T47D (cell line): ENCODE measurements at regions not wholly inside any gene's neighbourhood (a gene's known extent, or its start where the extent isn't known, plus 50 kb on each side); places are given as distances from the start of the nearest gene placed in this dataset.

Experiments used
- DNase-seq, 2 experiments: peaks; one replicate each; pipeline versions ENCODE4 v3.0.0 to v3.0.0-alpha.2; 2011 to 2012; ENCODE audit warnings: low read depth in 1 of 2, low spot score in 1 of 2
- JUND ChIP-seq: IDR thresholded peaks from 2 replicates; pipeline ENCODE4 v1.6.1; 2012; ENCODE audit warnings: low read depth
- in situ Hi-C: cut with HindIII; loops from 2 replicates; pipeline ENCODE4 v1.10.0; 2016; ENCODE audit warnings: low sequenced_read_pairs, low pct_unique_long_range_greater_than_20kb

DNA sequence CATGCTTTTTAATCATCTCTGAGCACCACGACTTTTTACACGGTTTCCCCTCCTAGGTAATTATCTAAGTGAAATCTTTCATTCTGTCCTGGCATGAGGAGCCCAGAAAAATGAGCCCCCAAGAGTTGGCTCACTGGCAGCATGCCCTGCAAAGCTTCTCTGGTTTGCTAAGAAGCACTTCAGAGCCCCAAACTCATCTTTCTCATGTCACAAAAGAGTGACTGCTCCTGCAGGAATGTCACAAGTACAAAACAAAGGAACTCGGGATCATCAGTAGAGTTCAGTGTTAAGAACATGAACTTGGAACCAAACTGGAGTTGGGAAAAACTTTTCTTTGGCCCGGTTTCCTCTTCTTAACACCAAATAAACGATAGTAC lies 123.9 kb downstream of the FOXB1 start:
- DNase-seq: no peak
- no peak for TF ChIP-seq JUND
- in situ Hi-C loops: no loop called here

DNA sequence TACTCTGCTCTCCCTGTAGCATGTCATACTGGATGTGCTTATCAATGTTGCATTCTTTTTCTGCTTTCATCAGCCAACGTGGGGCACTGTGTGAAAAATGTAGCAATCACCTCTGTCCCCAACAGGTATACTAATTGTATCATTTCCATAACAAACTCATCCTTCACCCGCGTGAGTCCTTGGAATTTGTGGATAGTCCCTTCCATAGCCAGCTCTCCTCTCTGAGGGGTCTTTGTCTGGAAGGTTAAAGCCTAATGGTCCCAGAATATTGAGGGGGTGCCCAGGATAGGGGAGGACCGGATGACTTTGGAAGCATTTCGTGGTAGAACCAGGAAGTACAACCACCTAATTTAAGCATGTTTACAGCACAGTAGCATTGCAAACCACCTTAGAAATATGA lies 124.6 kb downstream of the FOXB1 start:
- DNase-seq: no peak
- no peak for TF ChIP-seq JUND
- in situ Hi-C loops: no loop called here

DNA sequence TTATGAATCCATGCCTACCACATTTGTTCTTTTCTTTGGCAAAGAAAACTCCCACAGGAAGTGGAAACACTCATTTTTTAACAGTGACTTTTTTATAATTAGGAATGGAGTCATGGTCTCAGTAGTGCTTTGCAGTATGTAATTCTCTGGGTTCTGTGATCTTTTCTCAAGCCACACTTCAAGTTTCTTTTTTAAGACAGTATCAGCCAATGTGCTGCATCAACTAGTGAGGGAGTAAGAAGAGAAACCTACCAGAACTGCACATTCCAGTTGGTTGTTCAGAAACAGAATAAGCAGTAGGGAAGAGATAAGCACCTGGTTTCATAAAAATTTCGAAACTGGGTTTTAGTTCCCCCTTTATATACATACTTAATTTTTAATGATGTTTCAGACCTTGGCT lies 126.3 kb downstream of the FOXB1 start:
- in situ Hi-C loops: no loop called here
- no peak for DNase-seq
- TF ChIP-seq JUND: no peak

DNA sequence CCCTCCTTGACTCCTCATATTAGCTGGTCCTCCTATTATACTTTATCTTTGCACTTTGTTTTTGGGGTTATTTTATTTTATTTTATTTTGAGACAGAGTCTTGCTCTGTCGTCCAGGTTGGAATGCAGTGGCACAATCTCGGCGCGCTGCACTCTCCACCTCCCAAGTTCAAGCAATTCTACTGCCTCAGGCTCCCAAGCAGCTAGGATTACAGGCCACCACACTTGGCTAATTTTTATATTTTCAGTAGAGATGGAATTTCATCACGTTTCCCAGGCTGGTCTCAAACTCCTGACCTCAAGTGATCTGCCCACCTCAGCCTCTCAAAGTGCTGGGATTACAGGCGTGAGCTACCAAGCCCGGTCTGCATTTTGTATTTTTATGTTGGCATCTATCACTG lies 126.7 kb downstream of the FOXB1 start:
- no peak for TF ChIP-seq JUND
- in situ Hi-C loops: no loop called here
- DNase-seq: no peak

DNA sequence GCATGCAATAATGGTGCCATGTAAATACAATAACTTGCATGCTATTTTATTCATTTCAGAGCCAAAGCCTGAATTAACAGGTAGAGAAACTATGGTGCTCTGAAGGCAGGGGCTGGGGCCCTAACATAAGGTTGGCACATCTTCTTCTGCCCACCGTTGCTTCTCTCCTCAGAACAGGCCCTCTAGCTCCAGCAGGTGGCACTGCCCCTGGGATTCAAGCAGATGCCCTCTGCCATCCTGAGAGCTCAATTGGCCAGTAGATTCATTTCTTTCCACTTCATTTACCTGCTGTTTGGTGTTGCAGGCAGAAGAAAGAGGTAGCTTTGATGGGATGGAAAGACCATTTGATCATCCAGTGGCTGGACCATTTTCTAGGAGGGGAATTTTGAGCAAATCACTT lies 130.5 kb downstream of the FOXB1 start:
- in situ Hi-C loops: no loop called here
- DNase-seq: peak; percentile 2 to 24
- no peak for TF ChIP-seq JUND

DNA sequence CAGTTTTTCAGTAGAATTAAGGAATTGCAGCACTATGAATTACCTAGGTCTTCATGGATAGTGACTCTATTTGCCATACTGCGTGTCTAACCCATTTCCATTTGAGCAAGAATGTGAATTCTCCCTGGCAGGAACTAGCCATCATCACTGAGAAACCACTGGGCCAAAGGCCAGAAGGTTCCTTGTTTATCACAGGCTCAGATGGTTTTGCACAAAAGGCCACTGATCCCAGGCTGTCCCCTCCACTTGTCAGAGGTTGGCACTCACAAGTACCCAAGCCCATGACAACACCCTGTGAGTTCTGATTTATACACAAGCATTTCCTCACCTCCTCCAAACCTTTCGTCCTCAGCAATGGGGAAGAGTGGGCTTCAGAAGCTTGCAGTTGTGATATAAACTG lies 131.8 kb downstream of the FOXB1 start:
- no peak for DNase-seq
- TF ChIP-seq JUND: no peak
- in situ Hi-C loops: no loop called here

DNA sequence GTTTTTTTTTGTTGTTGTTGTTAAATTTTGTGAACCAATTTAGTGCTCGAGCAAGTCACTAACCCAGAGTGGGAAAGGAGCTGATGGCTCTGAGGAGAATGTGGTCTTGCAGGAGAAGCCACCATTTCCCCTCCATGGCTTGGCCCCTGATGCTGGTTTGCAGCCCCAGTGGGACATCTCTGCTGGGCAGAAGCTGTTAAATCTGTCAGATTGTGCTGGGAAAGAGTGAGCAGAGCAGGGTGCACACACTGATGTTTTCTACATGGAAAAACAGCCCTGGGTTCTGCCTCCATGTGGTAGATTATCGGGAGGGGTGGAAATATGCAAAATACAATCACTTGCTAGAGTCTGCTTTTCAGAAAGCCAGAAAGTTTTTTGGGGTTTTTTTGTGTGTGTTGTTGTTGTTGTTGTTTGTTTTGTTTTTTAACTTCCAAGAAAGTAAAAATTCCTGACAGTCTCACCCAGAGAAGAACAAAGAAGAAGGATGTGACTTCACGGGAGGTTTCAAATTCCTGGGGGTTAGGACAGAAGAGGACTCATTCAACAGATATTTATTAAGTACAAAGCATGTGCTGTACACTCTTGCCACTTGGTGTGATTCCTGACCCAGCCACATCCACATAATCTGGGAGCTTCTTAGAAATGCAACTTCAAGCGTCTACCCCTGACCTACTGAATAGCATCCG lies 133.7 kb downstream of the FOXB1 start:
- in situ Hi-C loops: no loop called here
- no peak for TF ChIP-seq JUND
- no peak for DNase-seq

DNA sequence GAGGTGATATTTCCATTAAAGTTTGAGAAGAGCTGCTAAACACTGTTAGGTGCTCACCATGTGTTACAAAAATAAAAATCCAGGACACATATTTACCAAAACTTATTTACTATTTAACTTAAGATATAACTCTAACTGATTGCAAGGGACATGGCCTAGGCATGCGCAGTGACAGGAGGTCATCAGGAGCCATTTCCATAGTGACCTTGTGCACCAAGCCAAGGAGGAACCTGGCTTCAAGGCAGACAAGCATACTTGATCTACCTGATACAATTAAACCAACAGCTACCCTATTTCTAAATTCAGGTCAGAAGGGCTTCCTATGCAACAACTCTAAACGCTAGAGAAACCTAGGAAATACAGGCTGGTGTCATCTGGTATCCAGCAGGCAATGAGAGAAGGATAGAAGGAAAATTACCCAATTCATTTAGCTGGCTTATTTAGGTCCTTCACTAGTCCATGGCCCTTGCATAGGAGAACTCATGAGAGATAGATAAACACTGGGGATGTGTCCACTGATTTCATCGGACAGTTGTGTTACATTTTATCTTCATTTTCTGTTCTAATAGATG lies 134.4 kb downstream of the FOXB1 start:
- in situ Hi-C loops: no loop called here
- no peak for TF ChIP-seq JUND
- DNase-seq: no peak

DNA sequence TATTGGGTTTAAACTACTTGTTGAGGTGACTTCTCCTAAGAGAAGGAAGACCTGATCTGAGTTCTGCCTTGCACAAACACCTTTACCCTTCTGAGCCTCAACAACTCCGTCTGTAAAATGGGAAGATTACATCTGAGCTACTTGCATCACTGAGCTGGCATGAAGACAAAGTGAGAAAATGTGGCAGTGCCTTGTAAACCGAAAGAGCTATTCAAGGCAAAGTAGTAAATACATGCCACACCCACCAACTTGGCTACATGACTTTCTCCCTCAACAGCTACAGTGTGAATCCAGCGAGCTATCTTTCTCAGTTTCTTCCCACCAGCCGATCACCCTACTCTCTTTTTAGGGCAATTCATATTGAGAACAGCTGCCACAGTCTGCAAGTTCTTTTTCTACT lies 148.3 kb downstream of the FOXB1 start:
- TF ChIP-seq JUND: no peak
- in situ Hi-C loops: no loop called here

DNA sequence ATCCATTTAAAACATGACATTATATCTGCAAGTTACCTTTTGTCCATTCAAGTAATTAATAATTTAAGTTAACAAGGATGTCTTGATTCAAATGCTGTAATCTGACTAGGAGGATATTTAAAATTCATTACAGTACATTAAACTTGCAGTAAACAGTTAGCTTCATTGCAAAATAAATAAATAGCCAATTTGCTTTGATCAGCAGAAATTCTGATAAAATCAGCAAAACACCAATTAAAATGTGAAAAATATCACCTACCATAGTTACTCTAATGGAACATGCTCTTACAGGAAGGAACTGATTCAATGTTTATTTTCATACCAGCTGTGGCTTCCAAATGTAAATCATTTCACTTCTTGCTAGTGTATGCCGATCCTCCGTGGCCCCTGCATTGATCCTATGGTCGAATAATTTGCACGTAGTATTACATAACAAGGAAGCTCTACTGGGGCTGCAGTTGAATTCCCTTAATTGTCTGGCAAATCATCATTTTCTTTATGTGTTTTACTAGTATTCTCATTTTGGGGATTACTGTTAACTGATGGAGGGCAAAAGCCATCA lies 150.7 kb downstream of the FOXB1 start:
- no peak for DNase-seq
- in situ Hi-C loops: no loop called here
- no peak for TF ChIP-seq JUND

More for the DNA sequence above, 148.3 kb downstream of the FOXB1 start:
- no peak for DNase-seq

DNA sequence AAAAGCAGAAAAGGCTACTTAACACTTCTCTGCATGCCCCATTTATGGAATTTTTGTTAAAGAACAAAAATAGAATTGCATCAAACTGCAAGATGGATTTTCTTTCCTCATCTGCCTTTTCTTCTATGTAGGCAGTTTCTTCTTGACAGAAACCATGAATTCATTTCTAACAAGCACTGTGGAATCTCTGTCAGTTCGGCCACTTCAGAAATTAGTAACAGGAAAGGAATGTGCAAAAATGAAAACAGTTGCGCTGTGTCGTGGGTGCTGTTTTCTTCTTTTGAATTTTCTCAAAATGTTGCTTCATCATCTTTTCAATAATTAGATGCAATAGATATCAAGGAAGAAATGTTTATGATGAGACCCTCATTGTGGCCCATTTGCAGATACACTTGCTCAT lies 151.6 kb downstream of the FOXB1 start:
- in situ Hi-C loops: no loop called here
- no peak for DNase-seq
- TF ChIP-seq JUND: no peak

DNA sequence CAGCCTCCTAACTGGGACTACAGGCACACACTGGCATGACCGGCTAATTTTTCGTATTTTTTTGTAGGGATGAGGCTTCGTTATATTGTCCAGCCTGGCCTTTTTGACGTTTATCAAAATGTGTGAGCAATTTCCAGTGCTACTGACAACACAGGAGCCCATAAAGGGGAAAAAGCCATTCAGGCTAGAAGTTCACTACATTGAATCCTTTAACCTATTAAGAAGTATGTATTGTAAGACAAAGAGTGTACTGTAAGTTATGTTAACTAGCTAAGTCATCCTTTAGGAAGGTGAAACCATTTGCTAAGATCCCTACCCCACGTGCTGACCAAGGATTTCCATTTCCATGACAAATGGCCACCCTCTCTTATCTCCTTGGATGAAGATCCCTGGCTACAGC lies 156.8 kb downstream of the FOXB1 start:
- DNase-seq: no peak
- TF ChIP-seq JUND: no peak
- in situ Hi-C loops: no loop called here

DNA sequence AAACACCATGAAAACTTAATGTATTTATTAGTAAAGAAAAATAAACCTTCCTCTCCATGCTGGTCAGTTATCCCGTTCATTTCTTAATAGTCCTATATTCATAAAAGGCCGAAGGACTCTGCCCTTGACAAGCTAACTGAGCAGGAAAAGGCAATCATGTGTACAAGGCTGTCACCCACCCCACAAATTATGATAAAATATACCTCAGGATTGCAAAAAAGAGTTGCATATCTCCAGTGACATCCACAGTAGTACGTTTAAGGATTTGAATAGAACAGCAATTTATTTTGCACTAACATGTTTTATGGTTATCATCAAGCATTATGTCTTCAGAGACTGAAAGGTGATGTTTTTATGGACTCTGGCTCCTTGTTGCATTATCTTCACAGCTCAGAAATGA lies 157.6 kb downstream of the FOXB1 start:
- no peak for TF ChIP-seq JUND
- in situ Hi-C loops: no loop called here
- no peak for DNase-seq
